Small intestine (tissue), 7 donors: ENCODE measurements at regions not wholly inside any gene's neighbourhood (a gene's known extent, or its start where the extent isn't known, plus 50 kb on each side); places are given as distances from the start of the nearest gene placed in this dataset.
A peak's percentile ranks its signal among the peaks of the same experiment; 100 is the strongest.
"Not testable (repeated sequence)": the region's sequence is repeated elsewhere in the genome, so short reads cannot be mapped to it uniquely, and the experiment has no call there.

Experiments
- DNase-seq, 2 donors: peaks; one replicate each; pipeline versions ENCODE4 v3.0.0 to v3.0.0-alpha.2; 2013
- FAIRE-seq: peaks from 2 replicates; lab custom pipeline; 2012; peaks lifted over from hg19 to GRCh38; lab: Jason Lieb, UNC
- H3K27ac ChIP-seq, 3 donors: one replicate each; pipeline ENCODE4 v1.5.1; 2013; ENCODE audit warnings: low read length in 2 of 3, mild to moderate bottlenecking in 2 of 3, control low read depth in 1 of 3, inconsistent platforms in 1 of 3, low read depth in 1 of 3, moderate library complexity in 1 of 3
- H3K27me3 ChIP-seq, 3 donors: one replicate each; pipeline ENCODE4 v1.6.1; 2013; ENCODE audit warnings: low read length in 3 of 3, inconsistent platforms in 1 of 3; ENCODE audit not compliant: control insufficient read depth in 3 of 3, insufficient read depth in 3 of 3
- H3K36me3 ChIP-seq, 3 donors: one replicate each; pipeline ENCODE4 v1.6.1; 2013; ENCODE audit warnings: low read length in 3 of 3, inconsistent platforms in 1 of 3, low read depth in 1 of 3, mild to moderate bottlenecking in 1 of 3, moderate library complexity in 1 of 3; ENCODE audit not compliant: control insufficient read depth in 3 of 3, insufficient read depth in 2 of 3
- H3K4me1 ChIP-seq, 3 donors: one replicate each; pipeline ENCODE4 v1.6.1; 2013; ENCODE audit warnings: low read length in 2 of 3, inconsistent platforms in 1 of 3, low read depth in 1 of 3, mild to moderate bottlenecking in 1 of 3, moderate library complexity in 1 of 3; ENCODE audit not compliant: control insufficient read depth in 3 of 3, insufficient read depth in 2 of 3
- H3K4me3 ChIP-seq, 3 donors: one replicate each; pipeline ENCODE4 v1.5.1; 2013; ENCODE audit warnings: low read length in 3 of 3, control low read depth in 1 of 3, inconsistent platforms in 1 of 3, low read depth in 1 of 3, mild to moderate bottlenecking in 1 of 3, moderate library complexity in 1 of 3
- H3K9me3 ChIP-seq, 2 donors: one replicate each; pipeline ENCODE4 v1.6.1; 2013; ENCODE audit warnings: low read depth in 1 of 2, low read length in 1 of 2; ENCODE audit not compliant: control insufficient read depth in 2 of 2, insufficient read depth in 1 of 2
- WGBS, 3 donors: extraction: QIAGEN DNeasy Blood & Tissue Kit; methylation state at CpG; one replicate each; pipeline ENCODE4 v1.1.7; 2013; 5-methylcytosine and 5-hydroxymethylcytosine counted together
- donor health status: healthy with polysubstance abuse.
- donor health status: control.
- donor health status: control.
- donor health status: Bipolar disorder and iron deficiency.
- donor health status: healthy.

DNA sequence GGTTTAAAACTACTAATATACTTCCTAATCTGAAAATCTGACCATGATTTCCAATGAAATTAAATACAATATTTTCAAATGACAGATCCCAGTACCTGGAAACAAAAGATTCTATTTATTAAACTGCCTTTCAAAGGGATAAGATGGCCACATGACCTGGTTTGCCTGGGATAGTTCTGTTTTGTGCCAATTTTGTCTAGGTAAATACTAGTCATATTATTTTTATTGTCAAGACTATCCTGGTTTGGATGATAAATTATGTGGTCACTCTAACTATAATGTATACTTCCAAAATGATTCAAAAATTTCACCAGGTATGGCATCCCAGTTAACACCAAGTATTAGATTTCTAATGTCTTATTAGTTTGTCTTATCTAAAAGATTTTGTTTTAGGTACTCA is 222.5 kb upstream of the TTC29 start:
- DNase-seq, H3K36me3 ChIP-seq, H3K9me3 ChIP-seq, H3K27me3 ChIP-seq, H3K27ac ChIP-seq, H3K4me1 ChIP-seq, H3K4me3 ChIP-seq: not testable (repeated sequence)
- FAIRE-seq, result peak; percentile 93

DNA sequence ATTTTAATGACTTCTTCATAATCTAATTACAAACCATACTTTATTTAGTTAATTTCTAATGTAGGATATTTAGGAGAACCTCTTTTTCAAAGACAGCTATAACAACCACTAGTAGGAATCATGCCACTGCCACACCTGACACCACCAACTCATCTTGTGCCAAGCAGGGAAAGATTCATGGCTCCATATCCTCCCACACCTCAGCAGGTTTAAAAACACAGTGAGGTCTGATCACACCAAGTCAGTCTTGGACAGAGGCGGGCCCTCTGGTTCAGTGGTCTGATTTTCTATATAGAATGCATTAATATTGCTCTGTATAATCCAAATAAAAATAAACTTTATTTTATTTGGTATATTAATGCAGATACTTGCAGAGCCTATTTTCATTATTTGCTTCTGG is 227.7 kb upstream of the TTC29 start:
- H3K4me1 ChIP-seq, result no peaks in the 10 kb centered on the region

DNA sequence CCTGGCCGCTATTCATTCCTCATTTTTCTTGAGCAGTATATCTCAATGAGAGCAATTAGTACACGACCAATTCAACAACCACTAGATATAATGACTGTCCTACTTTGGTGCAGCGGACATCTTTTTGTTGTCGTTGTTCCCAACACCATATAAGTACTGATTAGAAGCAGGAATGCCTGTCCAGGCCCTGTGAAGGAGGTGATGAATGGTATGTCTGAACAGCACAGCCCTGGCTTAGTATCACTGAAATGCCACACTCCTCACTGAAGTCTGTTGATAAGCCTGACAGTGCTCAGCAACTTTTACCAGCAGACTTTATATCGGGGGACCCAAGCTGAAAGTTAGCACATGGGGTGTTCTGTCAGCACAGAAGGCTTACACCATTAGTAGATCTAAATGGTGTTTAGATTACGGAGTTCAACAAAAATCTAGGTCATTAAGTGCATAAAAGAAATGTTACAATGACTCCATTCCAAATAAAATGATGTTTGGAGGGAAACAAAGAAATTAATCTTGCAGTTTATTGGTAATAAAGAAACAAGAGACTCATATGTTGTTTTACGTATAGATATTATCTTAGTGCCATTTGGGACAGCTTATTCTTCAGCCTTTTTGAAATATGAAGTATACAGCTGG is 228.3 kb upstream of the TTC29 start:
- Histone ChIP-seq H3K27ac (no peak overlapping the region), H3K4me1 (no peaks in the 10 kb centered on the region), H3K4me3 (no peak overlapping the region), H3K27me3 (no peaks in the 10 kb centered on the region), H3K9me3 (peaks cover 0 to 2% of the 10 kb centered on the region in 2 donors), H3K36me3 (no peaks in the 10 kb centered on the region)
- no peak for DNase-seq
- no peak for FAIRE-seq
- WGBS, 3 donors, result 59 to 69% (median 69%) methylated on average over 7 of the region's 7 CpGs

More for the DNA sequence above, 227.7 kb upstream of the TTC29 start:
- FAIRE-seq (no peak), DNase-seq (no peak)
- no peak overlapping the region for H3K4me3 ChIP-seq
- WGBS, 3 donors, result 93 to 96% (median 96%) methylated on average over 1 of the region's 1 CpG
- no peaks in the 10 kb centered on the region for H3K36me3 ChIP-seq
- no peaks in the 10 kb centered on the region for H3K27me3 ChIP-seq
- H3K27ac ChIP-seq, result no peak overlapping the region
- H3K9me3 ChIP-seq, result peaks cover 0 to 2% of the 10 kb centered on the region in 2 donors

DNA sequence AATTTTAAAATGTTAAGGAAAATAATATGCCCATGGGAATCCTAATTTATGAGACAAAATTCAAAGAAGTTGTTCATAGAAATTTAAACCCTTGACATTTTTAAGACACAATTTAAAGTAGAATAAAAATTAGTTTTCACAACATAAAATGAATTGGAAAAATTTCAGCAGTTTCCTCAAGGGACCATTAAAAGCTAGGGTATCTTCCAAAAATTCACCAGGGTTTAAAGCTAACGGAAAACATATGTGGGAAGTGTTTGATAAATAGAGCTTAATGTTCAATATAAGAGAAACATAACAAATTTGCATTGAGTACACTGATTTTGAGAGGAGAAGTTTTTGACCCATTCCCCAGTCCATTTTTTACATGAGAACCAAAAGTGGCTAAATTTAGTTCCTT is 228.9 kb upstream of the TTC29 start:
- Histone ChIP-seq H3K9me3 (peaks cover 0 to 2% of the 10 kb centered on the region in 2 donors), H3K4me1 (no peaks in the 10 kb centered on the region), H3K36me3 (no peaks in the 10 kb centered on the region), H3K4me3 (no peak overlapping the region), H3K27ac (no peak overlapping the region), H3K27me3 (no peaks in the 10 kb centered on the region)
- 66 to 86% (median 75%) methylated on average over 1 of the region's 1 CpG for WGBS, 3 donors
- FAIRE-seq, result no peak
- DNase-seq, result no peak

DNA sequence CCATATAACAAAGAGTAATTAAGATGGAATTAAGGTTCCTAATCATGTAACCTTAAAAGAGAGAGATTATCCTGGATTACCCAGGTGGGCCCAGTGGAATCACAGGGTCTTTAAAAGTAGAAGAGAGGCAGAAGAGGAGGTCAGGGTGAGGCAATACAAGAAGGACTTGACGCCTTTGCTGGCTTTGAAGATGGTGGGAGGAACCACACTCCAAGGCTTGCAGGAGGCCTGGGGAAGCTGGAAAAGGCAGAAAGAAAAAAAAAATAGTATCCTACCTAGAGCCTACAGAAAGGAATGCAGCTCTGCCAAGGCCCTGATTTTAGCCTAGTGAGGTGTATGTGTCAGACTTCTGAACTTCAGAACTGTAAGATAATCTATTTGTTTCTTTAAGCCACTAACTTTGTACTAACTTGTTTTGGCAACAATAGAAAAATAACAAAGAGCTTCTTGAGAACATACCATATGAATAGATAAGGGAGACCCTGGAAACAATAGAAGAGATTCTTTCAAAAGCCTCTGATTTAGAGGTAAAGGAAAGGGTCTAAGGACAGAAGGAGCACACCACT is 229.9 kb upstream of the TTC29 start:
- no peaks in the 10 kb centered on the region for H3K27me3 ChIP-seq
- H3K36me3 ChIP-seq, result no peaks in the 10 kb centered on the region
- DNase-seq, result no peak
- H3K4me3 ChIP-seq, result no peak overlapping the region
- WGBS, 3 donors, result 81 to 90% (median 84%) methylated on average over 1 of the region's 1 CpG
- H3K4me1 ChIP-seq, result no peaks in the 10 kb centered on the region
- no peak for FAIRE-seq
- H3K27ac ChIP-seq, result no peak overlapping the region
- H3K9me3 ChIP-seq, result peaks cover 0 to 2% of the 10 kb centered on the region in 2 donors

DNA sequence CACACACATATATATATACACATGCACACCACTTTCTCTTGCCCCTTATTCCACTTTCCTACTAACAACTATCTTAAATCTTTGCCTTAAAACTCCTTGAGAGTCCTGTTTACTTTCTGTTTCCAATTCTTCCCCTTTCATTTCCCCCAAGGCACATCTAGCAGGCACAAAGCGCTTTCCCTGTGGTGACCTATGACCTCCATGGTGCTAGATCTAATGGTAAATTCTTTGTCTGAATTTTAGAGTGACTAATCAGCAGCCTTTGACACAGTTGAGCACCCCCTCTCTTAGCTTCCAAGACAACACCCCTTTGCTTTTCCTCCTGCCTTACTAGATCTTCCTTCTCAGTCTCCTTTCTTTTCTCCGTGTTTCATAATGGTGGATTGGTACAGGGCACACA is 236.4 kb upstream of the TTC29 start:
- FAIRE-seq, result no peak
- Histone ChIP-seq H3K27ac (no peak overlapping the region), H3K9me3 (no peaks in the 10 kb centered on the region), H3K36me3 (no peaks in the 10 kb centered on the region), H3K4me3 (no peak overlapping the region), H3K27me3 (no peaks in the 10 kb centered on the region), H3K4me1 (no peaks in the 10 kb centered on the region)
- no peak for DNase-seq
- WGBS, 3 donors, result 67 to 73% (median 72%) methylated on average over 2 of the region's 2 CpGs

DNA sequence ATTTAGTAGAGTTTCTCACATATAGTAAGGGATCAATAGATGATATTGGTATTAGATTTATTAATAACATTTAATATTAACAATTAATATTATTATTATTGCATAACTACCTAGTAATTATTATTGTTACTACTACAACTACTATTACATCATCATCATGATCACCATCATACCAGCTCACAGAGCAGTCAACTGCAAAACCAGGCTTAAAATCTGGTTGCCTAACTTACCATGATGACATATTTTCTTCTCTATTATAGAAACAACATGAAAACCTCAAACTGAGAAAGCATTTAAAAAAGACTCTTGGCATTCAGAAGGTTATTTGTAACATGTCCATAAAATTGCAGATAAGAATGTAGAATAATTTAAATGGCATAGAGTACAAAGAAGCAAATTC is 247.0 kb upstream of the TTC29 start:
- no peaks in the 10 kb centered on the region for H3K27me3 ChIP-seq
- no peak overlapping the region for H3K4me3 ChIP-seq
- no peaks in the 10 kb centered on the region for H3K9me3 ChIP-seq
- no peak overlapping the region for H3K27ac ChIP-seq
- H3K36me3 ChIP-seq, result no peaks in the 10 kb centered on the region
- FAIRE-seq, result no peak
- DNase-seq, result no peak
- no peaks in the 10 kb centered on the region for H3K4me1 ChIP-seq

- DNase-seq, result no peak
- FAIRE-seq, result no peak
- no peaks in the 10 kb centered on the region for H3K27me3 ChIP-seq
- H3K9me3 ChIP-seq, result no peaks in the 10 kb centered on the region
- no peak overlapping the region for H3K27ac ChIP-seq
- H3K36me3 ChIP-seq, result no peaks in the 10 kb centered on the region
- no peaks in the 10 kb centered on the region for H3K4me1 ChIP-seq
- no peak overlapping the region for H3K4me3 ChIP-seq
- WGBS, 3 donors, result 48 to 56% (median 49%) methylated on average over 3 of the region's 3 CpGs
Observed at GRCh38 chr4:147194114-147194513, 248.4 kb upstream of the TTC29 start.

GRCh38 chr4:147194604-147195003 is 248.9 kb upstream of the TTC29 start:
- no peak overlapping the region for H3K4me3 ChIP-seq
- 66 to 83% (median 81%) methylated on average over 3 of the region's 3 CpGs for WGBS, 3 donors
- no peaks in the 10 kb centered on the region for H3K27me3 ChIP-seq
- FAIRE-seq (no peak), DNase-seq (no peak)
- no peaks in the 10 kb centered on the region for H3K9me3 ChIP-seq
- no peak overlapping the region for H3K27ac ChIP-seq
- no peaks in the 10 kb centered on the region for H3K36me3 ChIP-seq
- H3K4me1 ChIP-seq, result no peaks in the 10 kb centered on the region
